ENCODE measurements at regions not wholly inside any gene's neighbourhood (a gene's known extent, or its start where the extent isn't known, plus 50 kb on each side); places are given as distances from the start of the nearest gene placed in this dataset.
"Not testable (repeated sequence)": the region's sequence is repeated elsewhere in the genome, so short reads cannot be mapped to it uniquely, and the experiment has no call there.

GRCh38 chr20:40856653-40857052 is 167.6 kb upstream of the MAFB start:
- DNase-seq (ENCODE audit: low read depth) = no peak

- DNase-seq (ENCODE audit: low read depth) = no peak
These were observed 168.1 kb upstream of the TOP1 start for GRCh38 chr20:40860487-40860902.

GRCh38 chr20:40861427-40862008 is 167.1 kb upstream of the TOP1 start:
- no peak for DNase-seq (ENCODE audit: low read depth)

GRCh38 chr20:40863355-40863919 is 165.2 kb upstream of the TOP1 start:
- DNase-seq (ENCODE audit: low read depth) = no peak

- DNase-seq (ENCODE audit: low read depth) = no peak
These were observed 164.2 kb upstream of the TOP1 start for GRCh38 chr20:40864470-40864869.

GRCh38 chr20:40865095-40865494 is 163.5 kb upstream of the TOP1 start:
- no peak for DNase-seq (ENCODE audit: low read depth)

- no peak for DNase-seq (ENCODE audit: low read depth)
These were observed 162.6 kb upstream of the TOP1 start for GRCh38 chr20:40866056-40866455.

GRCh38 chr20:40868551-40869217 is 159.9 kb upstream of the TOP1 start:
- no peak for DNase-seq (ENCODE audit: low read depth)

GRCh38 chr20:40869218-40870147 is 159.1 kb upstream of the TOP1 start:
- DNase-seq (ENCODE audit: low read depth) = no peak

GRCh38 chr20:40875116-40876085 is 153.2 kb upstream of the TOP1 start:
- DNase-seq (ENCODE audit: low read depth) = no peak

- not testable (repeated sequence) for DNase-seq (ENCODE audit: low read depth)
These were observed 150.5 kb upstream of the TOP1 start for GRCh38 chr20:40878099-40878498.

GRCh38 chr20:40880063-40880728 is 148.4 kb upstream of the TOP1 start:
- DNase-seq (ENCODE audit: low read depth) = no peak

- no peak for DNase-seq (ENCODE audit: low read depth)
These were observed 147.9 kb upstream of the TOP1 start for GRCh38 chr20:40880729-40881109.

GRCh38 chr20:40882152-40882551 is 146.5 kb upstream of the TOP1 start:
- DNase-seq (ENCODE audit: low read depth) = no peak

- no peak for DNase-seq (ENCODE audit: low read depth)
These were observed 145.5 kb upstream of the TOP1 start for GRCh38 chr20:40883097-40883496.

- DNase-seq (ENCODE audit: low read depth) = no peak
These were observed 141.5 kb upstream of the TOP1 start for GRCh38 chr20:40887105-40887504.

- DNase-seq (ENCODE audit: low read depth) = not testable (repeated sequence)
These were observed 139.4 kb upstream of the TOP1 start for GRCh38 chr20:40889266-40889665.

GRCh38 chr20:40890181-40890580 is 138.4 kb upstream of the TOP1 start:
- no peak for DNase-seq (ENCODE audit: low read depth)

- no peak for DNase-seq (ENCODE audit: low read depth)
These were observed 138.0 kb upstream of the TOP1 start for GRCh38 chr20:40890635-40891034.

GRCh38 chr20:40891351-40891750 is 137.3 kb upstream of the TOP1 start:
- DNase-seq (ENCODE audit: low read depth) = no peak

GRCh38 chr20:40892642-40893041 is 136.0 kb upstream of the TOP1 start:
- no peak for DNase-seq (ENCODE audit: low read depth)
